Left colon (tissue), 2 donors: ENCODE measurements at regions not wholly inside any gene's neighbourhood (a gene's known extent, or its start where the extent isn't known, plus 50 kb on each side); places are given as distances from the start of the nearest gene placed in this dataset.

Experiments
- ATAC-seq: fragments of 200-7000 bp; cut with Tn5 transposase; one replicate; pipeline ENCODE4 v1.9.1; 2020; ENCODE audit warnings: mild to moderate bottlenecking, moderate library complexity
- DNase-seq, 2 donors: peaks; one replicate each; pipeline ENCODE4 v3.0.0-alpha.2; 2020
- intact Hi-C, 2 donors: fragments of 100-400 bp; cut with DNase I in 1 of 2; cut with micrococcal nuclease in 1 of 2; formaldehyde crosslinking; loops; one replicate each; pipeline versions ENCODE4 v1.11.2 to v1.14.0; 2022; cut with DNase I, micrococcal nuclease
- donor health status: DM: no; HTN: no; CAD: no.
- donor health status: DM: yes; HTN: yes; CAD: no.

- ATAC-seq (peak; percentile 53), DNase-seq (no peak)
- intact Hi-C loops, result no loop called here
Observed at GRCh38 chr3:153666991-153667740, 454.0 kb upstream of the ARHGEF26 start.

- no peak for DNase-seq
- ATAC-seq, result no peak
- intact Hi-C loops, result no loop called here
Observed at GRCh38 chr3:153669527-153669926, 451.7 kb upstream of the ARHGEF26 start.

GRCh38 chr3:153670577-153670976 lies 450.6 kb upstream of the ARHGEF26 start:
- no peak for ATAC-seq
- intact Hi-C loops, result no loop called here
- no peak for DNase-seq

DNA sequence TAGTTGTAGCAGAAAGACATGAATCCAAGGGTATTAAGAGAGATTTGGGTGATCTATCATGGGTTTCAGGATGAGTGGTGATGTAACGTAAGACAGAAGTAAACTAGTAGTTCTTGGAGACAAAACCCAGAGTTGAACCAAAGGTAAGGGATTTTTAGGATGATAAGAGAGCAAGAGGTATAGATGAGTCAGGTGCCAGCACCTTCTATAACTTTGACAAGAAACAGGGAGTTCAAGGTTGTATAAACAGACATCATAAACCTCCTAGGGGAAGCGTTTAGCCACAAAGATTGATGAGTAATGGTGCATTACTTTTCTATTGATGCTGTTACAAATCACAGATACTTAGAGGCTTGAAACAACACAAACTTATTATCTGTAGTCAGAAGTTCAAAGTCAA lies 447.3 kb upstream of the ARHGEF26 start:
- ATAC-seq (no peak), DNase-seq (no peak)
- intact Hi-C loops, result no loop called here

DNA sequence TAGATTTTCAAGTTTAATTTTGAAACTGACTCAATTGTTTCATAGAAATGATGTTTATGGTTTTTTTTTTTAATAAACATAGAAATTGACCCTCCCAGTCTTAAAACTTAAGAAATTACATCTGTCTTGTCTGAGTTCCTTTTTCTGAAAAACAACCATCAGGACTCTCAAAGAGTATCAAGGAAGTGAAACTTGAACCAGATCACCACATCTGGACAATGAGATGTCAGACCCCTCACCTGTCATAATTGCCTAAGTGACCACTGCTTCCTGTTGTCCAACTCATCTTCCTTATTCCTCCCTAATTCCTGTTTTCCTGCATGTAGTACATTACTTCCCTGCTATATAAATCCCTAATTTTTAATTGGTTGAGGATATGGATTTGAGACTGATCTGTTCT lies 441.5 kb upstream of the ARHGEF26 start:
- ATAC-seq, result no peak
- DNase-seq, result no peak
- intact Hi-C loops, result no loop called here

GRCh38 chr3:153680526-153680925 lies 440.7 kb upstream of the ARHGEF26 start:
- no peak for ATAC-seq
- intact Hi-C loops, result no loop called here
- DNase-seq, result no peak

DNA sequence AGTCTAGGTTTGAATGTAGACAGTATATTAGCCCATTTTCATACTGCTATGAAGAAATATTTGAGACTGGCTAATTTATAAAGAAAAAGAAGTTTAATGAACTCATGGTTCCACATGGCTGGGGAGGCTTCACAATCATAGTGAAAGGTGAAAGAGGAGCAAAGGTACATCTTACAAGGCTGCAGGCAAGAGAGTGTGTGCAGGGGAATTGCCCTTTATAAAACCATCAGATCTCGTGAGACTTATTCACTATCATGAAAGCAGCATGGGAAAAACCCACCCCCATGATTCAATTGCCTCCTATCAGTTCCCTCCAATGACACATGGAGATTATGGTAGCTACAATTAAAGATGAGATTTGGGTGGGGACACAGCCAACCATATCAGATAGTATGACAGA lies 440.1 kb upstream of the ARHGEF26 start:
- DNase-seq (no peak), ATAC-seq (no peak)
- intact Hi-C loops, result no loop called here

DNA sequence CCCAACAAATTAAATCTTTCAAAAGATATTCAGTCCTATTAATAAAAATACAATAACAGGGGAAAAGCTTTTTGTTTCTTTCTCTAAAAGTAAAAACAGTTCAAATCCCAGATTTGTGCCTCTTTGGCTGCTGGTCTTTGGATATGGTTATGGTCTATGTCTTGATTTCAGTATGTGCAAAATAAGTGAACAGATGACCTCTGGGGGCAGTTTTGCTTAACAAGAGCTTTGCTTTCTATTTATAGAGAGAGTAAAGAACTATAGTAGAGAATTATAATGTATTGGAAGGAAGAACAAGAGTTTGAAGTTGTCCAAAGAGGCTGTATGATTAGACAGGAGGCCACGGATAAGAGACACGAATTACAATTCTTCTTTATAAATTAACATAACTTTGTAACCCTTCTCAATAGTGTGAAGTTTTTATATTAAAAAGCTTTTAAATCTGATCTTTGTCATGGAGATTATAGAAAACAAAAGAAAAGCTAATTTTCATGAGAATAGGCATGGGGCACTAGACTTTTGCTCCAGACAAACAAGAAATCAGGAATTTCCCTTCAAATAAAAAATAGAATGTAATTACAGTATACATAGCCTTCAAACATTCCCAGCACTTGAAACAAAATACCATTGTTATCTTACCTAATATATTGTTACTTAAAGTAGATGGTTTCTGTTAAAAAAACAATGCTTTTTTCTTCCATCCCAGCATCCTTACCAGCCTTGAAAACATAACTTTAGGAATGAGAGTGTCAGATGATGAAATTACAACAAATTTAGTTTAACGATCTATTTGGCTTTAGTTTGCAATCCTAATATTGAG lies 432.7 kb upstream of the ARHGEF26 start:
- ATAC-seq (no peak), DNase-seq (no peak)
- intact Hi-C loops, result no loop called here

- intact Hi-C loops, result no loop called here
- ATAC-seq, result no peak
- DNase-seq, result no peak
Observed at GRCh38 chr3:153693207-153693606, 428.0 kb upstream of the ARHGEF26 start.

DNA sequence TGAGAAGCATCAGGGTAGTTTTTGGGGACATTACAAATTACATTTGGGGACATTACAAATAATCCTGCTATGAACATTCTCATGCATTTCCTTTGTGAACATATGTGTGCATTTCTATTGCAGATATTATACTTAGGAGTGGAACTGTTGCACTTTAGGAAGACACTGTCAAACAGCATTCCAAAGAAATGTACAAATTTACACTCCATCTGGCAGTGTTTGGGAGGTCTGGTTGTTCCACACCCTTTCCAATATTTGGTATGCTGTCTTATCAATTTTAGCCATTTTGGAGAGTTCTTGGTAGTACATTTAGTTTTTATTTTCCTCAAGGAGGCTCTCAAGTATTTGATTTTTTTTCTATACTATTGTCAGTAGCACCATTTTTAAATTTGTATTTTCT lies 419.1 kb upstream of the ARHGEF26 start:
- ATAC-seq, result no peak
- intact Hi-C loops, result no loop called here
- no peak for DNase-seq

DNA sequence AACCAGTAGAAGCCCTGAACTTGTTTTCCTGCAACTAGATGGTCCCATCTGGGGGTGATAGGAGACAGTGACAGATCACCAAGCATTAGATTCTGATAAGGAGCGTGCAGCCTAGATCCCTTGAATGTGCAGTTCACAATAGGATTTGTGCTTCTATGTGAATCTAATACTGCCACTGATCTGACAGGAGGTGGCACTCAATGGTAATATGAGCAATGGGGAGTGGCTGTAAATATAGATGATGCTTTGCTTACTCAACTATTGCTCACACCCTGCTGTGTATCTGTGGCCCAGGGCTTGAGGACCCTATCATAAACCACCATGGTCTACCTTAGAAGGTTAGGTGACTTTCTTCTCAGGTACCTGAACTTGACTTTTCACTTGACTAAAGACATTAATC lies 417.1 kb upstream of the ARHGEF26 start:
- DNase-seq (no peak), ATAC-seq (peak; percentile 78)
- intact Hi-C loops, result no loop called here

- no peak for ATAC-seq
- intact Hi-C loops, result no loop called here
- no peak for DNase-seq
Observed at GRCh38 chr3:153706706-153707105, 414.5 kb upstream of the ARHGEF26 start.

DNA sequence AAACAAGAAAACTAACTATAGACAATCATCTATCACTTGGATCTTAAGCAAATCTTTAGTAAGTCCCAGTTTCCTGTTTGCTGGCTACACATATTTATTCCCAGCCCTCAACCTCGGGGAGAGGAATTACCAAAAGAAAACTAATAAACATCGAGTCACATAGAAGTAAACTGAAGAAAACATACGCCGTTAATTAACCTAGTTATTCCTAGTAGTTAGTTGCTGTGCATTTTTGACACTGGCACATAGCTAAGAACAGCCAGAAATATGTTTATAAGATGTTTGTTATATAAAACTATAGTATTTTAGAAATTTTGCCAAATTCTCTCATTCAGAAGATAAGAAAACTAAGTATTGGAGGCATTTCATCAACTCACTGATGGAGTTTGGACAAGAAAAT lies 407.2 kb upstream of the ARHGEF26 start:
- no peak for ATAC-seq
- intact Hi-C loops, result no loop called here
- DNase-seq, result no peak

DNA sequence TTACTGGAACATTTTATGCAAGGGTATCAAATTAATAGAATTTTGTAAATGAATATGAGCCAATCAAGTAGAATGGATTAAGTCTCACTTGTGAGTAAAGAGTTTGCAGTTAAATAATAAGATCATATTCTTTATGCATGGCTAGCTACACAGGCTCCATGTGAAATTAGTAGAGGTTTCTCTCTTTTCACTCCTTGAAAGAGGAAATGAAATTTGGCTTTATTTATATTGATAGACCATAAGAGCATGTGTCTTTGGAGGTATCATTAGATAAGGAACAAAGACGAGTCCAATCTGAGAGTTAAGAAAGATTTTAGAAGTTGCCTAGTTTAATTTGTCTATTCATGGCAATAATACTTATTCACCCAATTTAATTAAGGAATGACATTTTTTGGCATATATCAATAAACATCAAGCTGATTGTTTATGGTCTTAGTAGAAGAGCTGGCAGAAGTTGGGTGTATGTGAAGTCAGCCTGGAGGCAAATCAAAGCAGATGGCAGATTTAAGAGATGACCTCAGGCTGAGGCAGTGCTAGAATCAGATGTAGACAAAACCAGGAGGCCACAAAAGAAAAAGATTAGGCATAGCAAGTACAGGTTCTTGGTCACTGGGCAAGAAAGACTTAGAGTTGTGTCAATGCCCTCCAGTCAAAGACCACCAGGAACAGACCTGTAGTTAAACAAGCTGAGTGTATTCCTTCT lies 406.5 kb upstream of the ARHGEF26 start:
- no peak for DNase-seq
- intact Hi-C loops, result no loop called here

DNA sequence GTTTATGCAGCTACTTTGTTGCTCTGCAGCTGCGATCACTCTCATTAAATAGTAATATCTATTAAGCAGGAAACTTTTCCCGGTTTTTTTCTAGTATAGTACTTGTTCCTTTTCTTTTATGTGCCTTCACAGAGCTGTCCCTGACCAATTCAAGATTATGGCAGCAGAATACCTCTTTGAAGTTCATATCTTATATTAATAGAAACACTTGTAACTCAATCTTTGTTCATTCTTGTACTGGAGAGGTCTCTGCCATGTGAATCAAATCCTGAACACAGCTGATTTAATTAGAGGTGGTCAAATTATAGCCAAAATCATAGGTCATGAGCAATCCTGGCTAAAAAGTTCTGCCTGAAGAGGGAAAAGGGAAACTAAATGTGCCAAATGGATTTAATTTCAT lies 399.0 kb upstream of the ARHGEF26 start:
- DNase-seq (no peak), ATAC-seq (no peak)
- intact Hi-C loops, result no loop called here

More for the DNA sequence above, 406.5 kb upstream of the ARHGEF26 start:
- ATAC-seq, result no peak

DNA sequence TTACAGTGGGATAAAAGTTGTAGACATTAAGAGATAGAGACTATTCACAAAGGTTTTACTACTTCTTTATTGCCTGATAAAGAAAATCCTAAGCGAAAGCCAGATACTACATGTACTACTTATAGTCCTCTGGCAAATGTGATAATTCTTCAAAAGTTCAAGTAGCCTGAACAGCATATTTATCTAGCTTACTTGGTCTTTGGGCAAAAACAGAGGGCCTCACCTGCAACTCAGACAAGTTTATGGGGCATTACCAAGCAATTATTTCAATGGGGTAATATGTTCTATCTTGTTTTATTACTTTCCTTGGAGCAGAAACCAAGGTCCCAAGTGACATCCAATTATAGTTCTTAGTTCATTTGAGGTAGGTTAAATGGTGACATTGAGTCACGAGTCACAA lies 390.1 kb upstream of the ARHGEF26 start:
- DNase-seq (no peak), ATAC-seq (peak; percentile 37)

GRCh38 chr3:153734777-153735551 lies 386.2 kb upstream of the ARHGEF26 start:
- intact Hi-C loops, result no loop called here
- ATAC-seq, result peak; percentile 90
- peak in 1 of 2 donors; percentile 44 for DNase-seq

More for the DNA sequence above, 390.1 kb upstream of the ARHGEF26 start:
- intact Hi-C loops, result no loop called here

DNA sequence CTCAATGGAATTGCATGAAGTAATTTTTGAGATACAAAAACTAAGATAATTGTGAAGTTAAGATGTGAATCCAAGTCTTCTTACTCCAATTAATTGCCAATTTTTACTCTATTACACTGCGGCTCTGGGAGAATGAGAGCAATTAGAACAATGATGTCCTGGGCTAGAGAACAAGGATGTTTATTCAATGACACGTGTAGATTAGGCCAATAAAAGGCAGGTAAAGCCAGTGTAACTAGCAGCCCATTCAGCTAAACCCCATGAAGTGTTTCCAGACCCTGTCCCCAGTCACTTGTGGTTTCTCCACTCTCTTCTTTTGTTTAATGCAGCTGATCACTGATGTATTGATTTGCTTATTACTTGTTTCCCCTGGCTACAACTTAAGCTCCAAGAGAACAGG lies 381.1 kb upstream of the ARHGEF26 start:
- DNase-seq, result no peak
- ATAC-seq, result peak; percentile 89
- intact Hi-C loops, result no loop called here

DNA sequence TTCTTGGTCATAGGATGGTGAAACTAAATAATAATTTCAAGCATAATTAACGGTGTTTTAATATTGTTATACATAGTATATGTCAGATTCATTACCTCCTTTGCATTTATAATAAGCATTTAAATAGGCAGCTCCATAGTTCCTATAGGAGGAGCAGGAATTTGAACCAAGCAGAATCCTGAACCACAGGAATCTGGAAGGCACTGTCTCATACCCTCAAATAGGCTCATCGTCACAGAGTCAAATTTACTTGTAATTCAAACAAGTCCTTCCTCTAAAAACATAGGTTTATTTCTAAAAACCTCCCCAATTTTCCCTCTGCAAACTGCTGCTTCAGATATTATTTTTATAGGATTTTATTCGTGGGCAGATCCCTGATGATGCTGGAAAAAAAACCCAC lies 376.3 kb upstream of the ARHGEF26 start:
- DNase-seq (no peak), ATAC-seq (no peak)
- intact Hi-C loops, result no loop called here
